ENCODE measurements at regions not wholly inside any gene's neighbourhood (a gene's known extent, or its start where the extent isn't known, plus 50 kb on each side); places are given as distances from the start of the nearest gene placed in this dataset.
"Not testable (repeated sequence)": the region's sequence is repeated elsewhere in the genome, so short reads cannot be mapped to it uniquely, and the experiment has no call there.

GRCh38 chr4:155591738-155592143 lies 74.9 kb upstream of the GUCY1A1 start:
- no peak for DNase-seq

- DNase-seq: no peak
Measured at GRCh38 chr4:155590796-155591585, 75.7 kb upstream of the GUCY1A1 start.

- DNase-seq: no peak
Measured at GRCh38 chr4:155588437-155588836, 78.2 kb upstream of the GUCY1A1 start.

- DNase-seq: no peak
Measured at GRCh38 chr4:155587766-155588165, 78.9 kb upstream of the GUCY1A1 start.

- peak; percentile 10 for DNase-seq
Measured at GRCh38 chr4:155582971-155583437, 83.6 kb upstream of the GUCY1A1 start.

- DNase-seq: no peak
Measured at GRCh38 chr4:155582041-155582440, 84.6 kb upstream of the GUCY1A1 start.

- DNase-seq: no peak
Measured at GRCh38 chr4:155578726-155579370, 87.8 kb upstream of the GUCY1A1 start.

- DNase-seq: no peak
Measured at GRCh38 chr4:155578219-155578618, 88.4 kb upstream of the GUCY1A1 start.

GRCh38 chr4:155574329-155574728 lies 92.3 kb upstream of the GUCY1A1 start:
- DNase-seq: not testable (repeated sequence)

GRCh38 chr4:155573126-155573525 lies 93.5 kb upstream of the GUCY1A1 start:
- no peak for DNase-seq

GRCh38 chr4:155572106-155572703 lies 94.4 kb upstream of the GUCY1A1 start:
- no peak for DNase-seq

- DNase-seq: no peak
Measured at GRCh38 chr4:155571184-155571944, 95.3 kb upstream of the GUCY1A1 start.

- DNase-seq: no peak
Measured at GRCh38 chr4:155570661-155571060, 96.0 kb upstream of the GUCY1A1 start.

- DNase-seq: no peak
Measured at GRCh38 chr4:155569960-155570515, 96.6 kb upstream of the GUCY1A1 start.

GRCh38 chr4:155569471-155569870 lies 97.2 kb upstream of the GUCY1A1 start:
- DNase-seq: no peak

GRCh38 chr4:155568641-155569220 lies 97.9 kb upstream of the GUCY1A1 start:
- DNase-seq: no peak

- DNase-seq: no peak
Measured at GRCh38 chr4:155566354-155566753, 100.3 kb upstream of the GUCY1A1 start.

GRCh38 chr4:155565776-155566175 lies 100.9 kb upstream of the GUCY1A1 start:
- DNase-seq: no peak

GRCh38 chr4:155565330-155565729 lies 101.3 kb upstream of the GUCY1A1 start:
- no peak for DNase-seq

- DNase-seq: no peak
Measured at GRCh38 chr4:155564880-155565279, 101.8 kb upstream of the GUCY1A1 start.

GRCh38 chr4:155564086-155564485 lies 102.6 kb upstream of the GUCY1A1 start:
- DNase-seq: no peak

GRCh38 chr4:155559915-155560314 lies 106.7 kb upstream of the GUCY1A1 start:
- no peak for DNase-seq
